GM12873 (cell line): ENCODE measurements at regions not wholly inside any gene's neighbourhood (a gene's known extent, or its start where the extent isn't known, plus 50 kb on each side); places are given as distances from the start of the nearest gene placed in this dataset.

Experiments used
- TF ChIP-seq, protein P1 (sequence below): IDR thresholded peaks from 2 replicates; pipeline ENCODE4 v1.5.1; 2012; ENCODE audit warnings: low read depth, mild to moderate bottlenecking, moderate library complexity, low read length, control low read depth; ENCODE audit not compliant: insufficient read depth; ENCODE audit errors: missing control alignments

DNA sequence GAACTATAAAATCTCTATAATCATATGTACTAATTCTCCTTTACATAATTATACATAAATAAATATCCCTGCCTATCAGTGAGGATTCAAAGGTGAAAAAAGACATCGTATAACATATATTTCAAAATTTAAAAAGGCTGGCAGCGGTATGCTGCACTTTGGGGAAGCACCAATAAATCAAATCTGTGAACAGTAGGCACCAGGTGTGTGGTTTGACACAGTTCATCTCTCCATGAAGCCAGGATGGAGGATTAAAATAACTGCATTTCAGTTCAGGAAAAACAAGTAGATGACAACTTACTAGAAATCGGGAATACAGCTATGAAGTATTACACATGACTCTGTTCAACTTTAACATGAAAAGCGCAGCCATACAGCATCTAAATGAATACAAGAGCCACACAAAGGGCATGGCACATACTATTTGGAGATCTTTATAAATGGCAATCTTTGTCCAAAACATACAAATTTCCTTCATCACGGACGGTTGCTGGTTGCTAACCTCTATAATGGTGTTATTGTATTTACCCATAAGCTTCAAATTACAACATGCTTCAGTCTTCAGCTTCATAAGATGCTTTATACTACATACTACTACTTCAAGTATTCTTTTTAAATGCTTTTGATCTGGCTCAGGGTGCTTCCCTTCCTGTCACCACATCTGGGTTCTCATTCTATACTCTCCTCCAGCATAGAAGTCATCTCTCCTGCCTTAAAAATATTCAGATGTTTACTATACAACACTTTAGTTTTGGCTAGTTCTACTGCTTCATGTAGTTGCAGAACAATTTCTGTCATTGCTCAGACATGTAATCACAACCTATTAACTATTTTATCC, 128.7 kb downstream of the KLF12 start:
- TF ChIP-seq, protein P1, sequence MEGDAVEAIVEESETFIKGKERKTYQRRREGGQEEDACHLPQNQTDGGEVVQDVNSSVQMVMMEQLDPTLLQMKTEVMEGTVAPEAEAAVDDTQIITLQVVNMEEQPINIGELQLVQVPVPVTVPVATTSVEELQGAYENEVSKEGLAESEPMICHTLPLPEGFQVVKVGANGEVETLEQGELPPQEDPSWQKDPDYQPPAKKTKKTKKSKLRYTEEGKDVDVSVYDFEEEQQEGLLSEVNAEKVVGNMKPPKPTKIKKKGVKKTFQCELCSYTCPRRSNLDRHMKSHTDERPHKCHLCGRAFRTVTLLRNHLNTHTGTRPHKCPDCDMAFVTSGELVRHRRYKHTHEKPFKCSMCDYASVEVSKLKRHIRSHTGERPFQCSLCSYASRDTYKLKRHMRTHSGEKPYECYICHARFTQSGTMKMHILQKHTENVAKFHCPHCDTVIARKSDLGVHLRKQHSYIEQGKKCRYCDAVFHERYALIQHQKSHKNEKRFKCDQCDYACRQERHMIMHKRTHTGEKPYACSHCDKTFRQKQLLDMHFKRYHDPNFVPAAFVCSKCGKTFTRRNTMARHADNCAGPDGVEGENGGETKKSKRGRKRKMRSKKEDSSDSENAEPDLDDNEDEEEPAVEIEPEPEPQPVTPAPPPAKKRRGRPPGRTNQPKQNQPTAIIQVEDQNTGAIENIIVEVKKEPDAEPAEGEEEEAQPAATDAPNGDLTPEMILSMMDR: no peak

DNA sequence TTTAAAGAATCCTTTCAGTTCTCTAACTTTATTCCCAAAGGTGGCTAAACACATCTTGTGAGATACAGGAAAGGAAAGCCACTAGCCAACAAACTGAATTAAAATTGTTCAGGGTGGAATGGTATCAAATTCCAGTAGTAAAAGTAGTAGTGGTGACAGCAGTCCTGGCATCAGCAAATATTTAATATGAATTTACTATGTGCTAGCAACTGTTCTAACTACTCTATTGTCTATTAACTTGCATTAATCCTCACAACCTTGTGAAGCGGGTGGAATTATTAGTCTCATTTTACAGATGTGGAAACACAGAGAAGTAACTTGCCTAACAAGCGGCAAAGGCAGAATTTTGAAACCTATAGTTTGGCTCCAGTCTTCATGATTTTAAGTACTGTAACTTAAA, 130.1 kb downstream of the KLF12 start:
- TF ChIP-seq, protein P1: no peak

DNA sequence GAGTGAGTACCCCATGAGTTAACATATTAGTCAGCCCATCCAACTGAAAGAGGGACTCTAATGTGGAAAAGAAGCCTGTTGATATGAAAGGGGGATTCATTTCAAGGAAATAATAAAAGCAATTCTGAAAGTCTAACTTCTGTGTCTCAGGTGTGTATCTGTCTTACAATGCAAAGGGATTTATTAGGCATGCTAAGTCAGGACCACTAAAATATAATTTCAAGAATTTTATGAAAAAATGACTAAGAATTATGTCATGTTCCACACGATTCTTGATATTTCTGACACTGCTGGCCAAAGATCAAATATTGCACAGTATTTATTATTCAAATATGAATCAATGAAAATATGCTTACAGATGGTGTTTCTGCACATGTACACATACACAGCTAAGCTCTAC, 130.8 kb downstream of the KLF12 start:
- TF ChIP-seq, protein P1: no peak

DNA sequence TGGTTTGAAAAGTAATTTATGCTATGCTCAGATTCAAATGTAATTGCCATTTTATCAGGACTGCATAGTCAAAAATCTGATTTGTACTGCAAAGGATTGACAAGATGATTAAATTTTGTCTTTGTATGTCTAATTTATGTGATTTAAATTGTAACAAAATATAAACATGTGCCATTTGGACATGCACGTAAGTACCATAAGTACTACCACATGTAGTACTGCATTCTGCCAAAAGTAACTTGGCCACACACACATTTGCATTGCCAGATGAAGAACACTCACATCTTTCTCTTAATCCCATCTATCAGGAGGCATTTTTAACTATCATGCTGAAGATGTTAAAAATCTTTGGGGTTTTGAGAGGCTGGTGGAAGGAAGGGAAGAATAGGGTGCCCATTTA, 133.3 kb downstream of the KLF12 start:
- TF ChIP-seq, protein P1: no peak

DNA sequence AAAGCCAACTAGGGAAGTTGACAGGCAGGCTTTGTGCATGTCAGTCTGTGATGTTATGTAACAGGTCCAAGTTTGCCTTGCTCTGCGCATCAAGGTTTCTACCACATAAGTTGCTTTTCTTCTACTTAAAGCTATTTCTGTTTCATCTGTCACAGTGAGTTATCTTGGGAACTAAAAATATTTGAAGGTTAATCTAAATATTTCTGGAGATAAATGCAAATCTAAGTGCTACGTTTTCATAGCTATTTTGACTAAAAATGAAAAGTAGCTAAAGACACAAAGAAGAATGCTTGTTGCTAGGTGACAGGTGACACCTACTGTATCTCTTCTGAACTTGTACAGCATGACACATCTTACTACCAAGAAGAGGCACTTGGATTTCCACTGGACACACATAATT, 135.6 kb downstream of the KLF12 start:
- TF ChIP-seq, protein P1: no peak

DNA sequence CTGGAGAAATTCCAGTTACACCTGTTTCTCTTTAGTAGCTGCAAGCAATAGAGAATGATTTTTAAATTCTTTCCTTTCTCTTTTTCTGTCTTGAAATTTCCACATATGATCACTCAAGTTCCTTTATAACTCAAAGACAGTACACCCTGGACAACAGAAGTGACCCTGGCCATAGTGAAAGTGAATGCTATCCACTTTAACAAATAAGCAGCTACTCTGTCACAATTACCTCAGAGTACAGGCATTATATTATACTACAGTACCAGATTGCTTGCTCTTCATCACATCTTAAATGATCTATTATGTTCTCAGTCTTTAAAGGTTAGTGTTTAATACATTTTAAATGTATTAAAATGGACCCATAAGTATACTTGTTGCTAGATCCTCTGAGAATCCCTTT, 136.2 kb downstream of the KLF12 start:
- TF ChIP-seq, protein P1: no peak

DNA sequence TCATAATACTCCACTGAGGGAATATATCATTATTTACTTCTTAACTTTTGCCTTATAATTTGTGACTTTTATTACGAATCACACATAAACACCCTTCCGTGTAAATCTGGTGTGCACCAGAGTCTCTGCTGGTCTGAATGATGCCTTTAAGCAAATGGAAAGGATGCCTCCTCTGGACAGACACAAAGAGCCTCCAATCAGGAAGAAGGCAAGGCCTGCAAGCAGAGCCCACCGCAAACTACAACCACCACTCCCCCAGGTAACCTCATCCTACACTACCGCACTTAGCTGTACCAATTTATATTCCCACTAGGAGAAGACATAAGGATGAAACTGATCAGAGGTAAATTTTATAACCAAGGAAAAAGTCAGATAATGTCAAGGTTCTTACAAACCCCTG, 137.6 kb downstream of the KLF12 start:
- TF ChIP-seq, protein P1: no peak
